GM21576 (cell line): ENCODE measurements at regions not wholly inside any gene's neighbourhood (a gene's known extent, or its start where the extent isn't known, plus 50 kb on each side); places are given as distances from the start of the nearest gene placed in this dataset.
"Not testable (repeated sequence)": the region's sequence is repeated elsewhere in the genome, so short reads cannot be mapped to it uniquely, and the experiment has no call there.

Experiments
- ATAC-seq: cut with Tn5 transposase; IDR thresholded peaks from one replicate; pipeline ENCODE4 v1.9.1; 2021; ENCODE audit warnings: mild to moderate bottlenecking, moderate library complexity; ENCODE audit not compliant: unreplicated experiment

GRCh38 chr11:122023614-122024250 is 92.3 kb downstream of the BLID start:
- no peak for ATAC-seq

GRCh38 chr11:122022646-122023045 is 93.4 kb downstream of the BLID start:
- ATAC-seq = no peak

DNA sequence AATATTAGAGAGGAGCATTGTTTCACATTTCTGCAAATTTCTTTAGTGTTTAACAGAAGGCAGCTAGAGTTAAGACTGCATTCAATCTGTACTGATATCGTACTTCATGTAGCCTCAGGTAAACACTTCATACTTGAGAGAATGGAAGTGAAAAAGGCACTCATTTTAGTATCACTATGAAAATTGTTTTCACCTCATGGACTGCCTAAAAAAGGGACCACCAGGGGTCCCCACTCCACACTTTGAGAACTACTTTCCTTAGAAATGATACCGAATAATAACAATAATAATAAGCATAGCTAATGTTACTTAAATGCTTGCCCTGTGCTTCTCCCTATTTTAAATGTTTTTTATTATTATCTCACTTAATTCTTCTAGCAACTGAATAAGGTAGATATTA is 95.1 kb downstream of the BLID start:
- no peak for ATAC-seq

- ATAC-seq = no peak
Measured at GRCh38 chr11:122019908-122020694, 95.9 kb downstream of the BLID start.

- ATAC-seq = no peak
Measured at GRCh38 chr11:122007601-122008071, 108.4 kb downstream of the BLID start.

DNA sequence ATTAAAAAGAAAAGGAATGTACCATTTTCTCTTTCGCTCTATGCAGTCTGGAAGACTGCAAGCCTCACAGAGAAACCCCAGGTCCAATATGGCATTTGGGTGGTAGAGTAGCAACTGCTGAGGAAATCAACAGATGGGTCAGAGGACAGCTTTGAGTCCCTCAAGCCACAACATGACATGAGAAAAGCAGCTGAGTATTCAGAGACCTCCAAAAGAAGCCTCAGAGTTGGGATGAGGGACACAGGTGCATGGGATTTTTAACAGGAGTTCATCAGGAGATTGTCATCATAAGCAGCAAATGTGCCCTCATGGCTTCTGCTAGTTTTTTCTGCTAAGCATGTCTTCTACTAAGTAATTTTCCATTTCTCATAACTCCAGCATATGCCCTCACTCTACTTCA is 111.6 kb downstream of the BLID start:
- ATAC-seq = no peak

DNA sequence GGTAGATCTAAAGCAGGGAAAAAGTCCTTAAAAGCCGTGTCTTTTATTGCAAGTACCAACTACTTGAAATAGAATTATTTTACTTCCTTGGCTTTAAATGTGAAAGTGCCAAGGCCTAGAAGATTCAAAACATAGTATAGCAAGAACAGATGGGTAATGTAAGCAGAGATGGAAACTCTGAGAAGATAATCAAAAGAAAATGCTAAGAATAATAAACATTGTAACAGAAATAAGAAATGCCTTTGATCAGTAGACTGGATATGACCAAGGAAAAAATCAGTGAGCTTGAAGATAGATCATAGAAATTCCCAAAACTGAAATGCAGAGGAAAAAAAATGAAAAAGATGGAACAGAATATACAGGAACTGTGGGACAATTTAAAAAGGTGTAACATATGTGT is 113.1 kb downstream of the BLID start:
- no peak for ATAC-seq

DNA sequence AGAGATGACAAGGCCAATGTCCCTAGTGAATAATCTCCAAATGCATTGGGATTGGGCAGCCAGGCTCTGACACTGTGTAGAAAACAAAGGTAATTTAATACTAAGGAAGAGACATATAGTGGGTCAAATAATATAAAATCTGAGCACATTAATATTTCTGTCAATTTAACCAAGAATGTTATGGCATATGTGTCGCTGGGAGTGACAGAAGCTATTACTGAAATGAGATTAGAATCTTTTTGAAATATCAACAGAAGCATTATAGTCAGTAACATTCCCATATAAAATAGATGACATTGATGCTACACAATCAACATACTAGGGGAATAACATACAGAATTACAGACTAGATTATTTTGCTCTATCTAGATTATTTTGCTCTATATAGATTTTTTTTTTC is 114.0 kb downstream of the BLID start:
- no peak for ATAC-seq

- ATAC-seq = no peak
Measured at GRCh38 chr11:121999651-122000050, 116.4 kb downstream of the BLID start.

DNA sequence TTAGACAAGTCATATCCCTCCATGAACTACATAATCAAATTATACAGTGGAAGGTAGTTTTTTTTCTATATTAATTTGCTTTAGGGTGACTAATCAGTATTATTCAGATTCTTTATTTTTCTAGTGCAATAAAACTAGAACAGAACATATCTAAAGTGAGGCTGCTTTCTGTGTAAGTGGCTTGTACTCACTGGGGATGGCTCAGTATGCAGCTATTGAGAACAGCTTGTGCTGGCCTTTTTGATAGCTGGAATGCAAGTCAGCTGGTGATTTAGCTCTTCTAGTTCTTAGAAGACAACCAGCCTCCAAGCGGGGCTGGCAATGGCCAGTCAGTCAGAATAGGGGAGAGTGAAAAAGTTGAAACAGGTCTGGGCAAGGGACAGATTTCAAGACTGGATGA is 119.4 kb downstream of the BLID start:
- no peak for ATAC-seq

DNA sequence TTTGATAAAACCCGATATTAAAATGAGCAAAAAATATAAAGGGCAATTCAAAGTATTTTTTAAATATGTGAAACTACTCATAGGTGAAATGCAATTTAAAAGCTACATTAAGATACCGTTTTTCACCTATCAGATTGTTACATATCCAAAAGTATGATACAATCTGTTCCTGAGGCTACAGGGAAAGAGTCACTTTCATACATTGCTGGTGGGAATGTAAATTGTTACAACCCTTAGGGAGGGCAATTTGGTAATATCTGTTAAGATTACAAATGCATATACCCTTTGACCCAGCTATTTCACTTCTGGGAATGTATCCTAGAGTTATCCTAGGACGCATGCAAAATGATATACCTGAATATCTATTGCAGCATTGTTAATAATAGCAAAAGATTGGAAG is 132.1 kb downstream of the BLID start:
- no peak for ATAC-seq

- ATAC-seq = not testable (repeated sequence)
Measured at GRCh38 chr11:121977914-121978313, 138.1 kb downstream of the BLID start.

DNA sequence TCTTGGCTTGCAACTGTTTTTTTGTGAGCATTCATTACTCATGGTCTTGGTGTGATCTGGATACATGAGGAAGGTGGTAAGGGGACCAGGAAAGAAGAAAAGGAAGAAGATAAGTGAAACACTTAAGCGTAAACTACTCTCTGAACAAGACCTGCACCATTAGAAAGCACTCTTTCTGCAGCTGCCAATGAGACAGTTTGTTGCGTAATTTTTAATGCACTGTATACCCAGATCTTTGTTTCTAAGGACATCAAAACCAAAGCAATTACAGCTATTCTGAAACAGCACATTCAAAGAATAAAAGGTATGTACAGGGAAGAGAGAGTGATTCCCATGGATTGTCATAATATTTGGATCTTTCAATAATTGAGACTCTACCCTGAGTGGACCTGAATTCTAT is 147.4 kb downstream of the BLID start:
- no peak for ATAC-seq

DNA sequence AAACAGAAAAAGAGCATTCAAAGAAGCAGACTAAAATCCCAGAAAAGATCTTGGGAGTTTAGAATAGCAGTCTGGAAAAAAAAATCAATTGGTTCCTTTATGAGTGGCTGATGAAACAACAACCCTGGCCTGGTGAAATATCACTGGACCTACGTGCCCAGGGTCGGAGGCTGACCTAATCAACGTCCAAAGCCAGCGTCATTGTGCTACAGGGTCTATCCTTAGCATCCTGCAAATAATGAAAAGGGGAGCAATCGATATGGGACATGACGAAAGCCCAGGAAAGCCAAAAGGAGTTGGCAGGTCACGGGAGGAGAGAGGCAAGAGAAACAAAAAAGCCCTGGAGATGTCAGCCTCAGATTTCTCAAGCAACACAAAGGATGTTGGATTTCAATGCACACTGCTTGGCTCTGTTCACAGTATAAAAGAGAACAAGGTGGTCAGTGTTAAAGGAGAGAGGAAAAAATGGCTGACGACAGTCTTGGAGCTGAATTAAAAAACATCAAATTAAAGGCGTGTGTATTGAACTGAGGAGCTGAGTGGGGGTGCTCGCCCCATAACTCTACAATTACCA is 148.8 kb downstream of the BLID start:
- ATAC-seq = no peak

DNA sequence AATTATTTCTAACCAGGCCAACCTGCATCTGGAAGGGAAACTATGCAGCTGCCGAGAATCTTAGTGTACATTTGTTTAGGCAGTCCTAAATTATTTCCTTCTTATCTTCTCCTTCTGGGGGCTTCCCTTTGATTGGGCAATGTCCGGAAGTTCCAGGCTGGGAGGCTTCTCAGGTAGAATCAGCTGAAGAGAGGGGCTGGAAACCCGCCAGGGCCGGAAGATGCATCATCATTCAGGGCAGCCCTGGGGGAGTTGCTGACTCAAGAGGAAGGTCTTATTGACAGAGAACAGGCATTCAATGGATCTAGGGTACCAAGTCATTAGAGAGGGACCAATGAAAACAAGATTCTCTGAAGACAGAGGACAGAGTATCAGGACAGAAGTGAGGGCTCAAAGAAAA is 150.7 kb downstream of the BLID start:
- ATAC-seq = no peak

- ATAC-seq = no peak
Measured at GRCh38 chr11:121964591-121964990, 151.4 kb downstream of the BLID start.

- ATAC-seq = not testable (repeated sequence)
Measured at GRCh38 chr11:121963846-121964245, 152.2 kb downstream of the BLID start.

DNA sequence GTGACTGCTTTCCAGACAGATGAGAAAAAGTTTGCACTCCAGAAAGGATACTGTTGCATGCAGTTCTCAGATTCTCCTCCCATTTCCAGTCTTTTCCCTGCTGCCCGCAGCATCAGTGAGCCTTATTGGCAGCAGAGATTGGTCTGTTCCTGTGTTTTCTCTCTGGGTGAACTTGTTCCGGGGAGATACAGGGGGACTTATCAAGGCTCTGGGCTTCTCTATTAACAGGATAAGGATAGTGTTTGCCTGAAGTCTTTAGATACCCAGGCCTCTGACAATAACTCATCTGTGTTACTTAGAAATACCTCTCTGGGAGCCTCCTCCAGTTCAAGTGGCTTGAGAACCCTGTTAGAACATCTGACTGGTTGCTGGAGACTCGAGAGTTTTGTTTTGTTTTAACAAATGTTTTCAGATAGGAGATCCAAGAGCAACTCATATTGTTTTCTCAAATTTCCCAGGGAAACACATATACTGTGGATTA is 154.7 kb downstream of the BLID start:
- ATAC-seq = no peak

GRCh38 chr11:121958971-121959325 is 157.1 kb downstream of the BLID start:
- ATAC-seq = no peak

DNA sequence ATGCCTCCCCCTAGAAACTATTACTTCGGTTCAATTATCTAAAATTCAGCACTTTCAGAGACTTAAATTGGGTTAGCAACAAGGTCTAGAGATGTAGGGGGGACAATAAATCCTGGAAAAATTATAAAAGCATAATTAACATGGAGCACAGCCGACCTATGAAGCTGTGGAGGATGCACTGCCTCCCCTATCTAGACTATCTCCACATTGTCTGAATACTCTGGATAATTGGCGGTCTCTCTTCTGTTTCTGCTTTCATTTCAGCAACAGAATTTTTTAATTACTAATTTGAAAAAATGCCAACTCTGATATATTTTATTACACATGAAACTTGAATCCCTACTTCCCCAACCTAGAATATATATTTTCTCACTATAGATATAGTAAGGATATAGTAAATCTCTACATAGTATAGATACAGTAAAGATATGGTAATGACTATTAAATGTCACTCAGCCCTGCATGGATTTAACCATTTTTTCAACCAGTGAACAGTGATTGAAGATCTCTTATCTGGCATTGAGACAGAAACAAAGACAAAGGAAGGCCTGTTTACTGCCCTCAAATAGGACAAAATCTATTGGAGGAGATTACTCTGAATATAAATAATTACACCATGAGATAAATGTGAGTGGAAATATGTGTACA is 157.6 kb downstream of the BLID start:
- ATAC-seq = no peak

DNA sequence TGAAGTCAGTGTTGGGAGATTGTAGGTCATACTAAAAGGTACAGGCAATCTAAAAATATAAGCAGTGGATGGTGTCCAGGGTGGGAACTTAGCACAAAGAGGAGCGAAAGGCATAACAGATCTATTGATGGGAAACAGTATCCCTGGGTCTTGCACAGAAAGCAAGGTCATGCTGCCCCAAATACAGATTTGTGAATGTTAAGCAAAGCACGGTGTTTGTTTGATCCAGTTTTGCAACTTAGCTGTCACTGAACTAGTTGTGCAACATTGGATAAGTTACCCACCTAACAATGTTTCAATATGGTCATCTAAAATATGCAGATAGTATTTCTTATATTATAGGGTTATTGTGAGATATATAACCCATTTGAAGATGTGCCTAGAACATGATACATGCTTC is 162.9 kb downstream of the BLID start:
- ATAC-seq = no peak

GRCh38 chr11:121950160-121950559 is 165.9 kb downstream of the BLID start:
- no peak for ATAC-seq
